HG03139 (cell line): ENCODE measurements at regions not wholly inside any gene's neighbourhood (a gene's known extent, or its start where the extent isn't known, plus 50 kb on each side); places are given as distances from the start of the nearest gene placed in this dataset.

ENCODE experiments used
- ATAC-seq: cut with Tn5 transposase; IDR thresholded peaks from one replicate; pipeline ENCODE4 v1.9.1; 2021; ENCODE audit not compliant: unreplicated experiment

- ATAC-seq, result no peak
Observed at GRCh38 chr7:126378642-126379041, 874.1 kb downstream of the GRM8 start.

GRCh38 chr7:126370038-126370668 lies 882.6 kb downstream of the GRM8 start:
- ATAC-seq, result peak; percentile 63

GRCh38 chr7:126362746-126363145 lies 890.0 kb downstream of the GRM8 start:
- ATAC-seq, result no peak

GRCh38 chr7:126361183-126361582 lies 891.6 kb downstream of the GRM8 start:
- no peak for ATAC-seq

- ATAC-seq, result no peak
Observed at GRCh38 chr7:126339813-126340212, 912.9 kb downstream of the GRM8 start.

GRCh38 chr7:126305671-126306070 lies 947.1 kb downstream of the GRM8 start:
- no peak for ATAC-seq

GRCh38 chr7:126303926-126304325 lies 948.8 kb downstream of the GRM8 start:
- ATAC-seq, result no peak

GRCh38 chr7:126302639-126303038 lies 950.1 kb downstream of the GRM8 start:
- ATAC-seq, result no peak

- ATAC-seq, result no peak
Observed at GRCh38 chr7:126286317-126286716, 966.4 kb downstream of the GRM8 start.

GRCh38 chr7:126236261-126236660 lies 1016.5 kb downstream of the GRM8 start:
- no peak for ATAC-seq

- ATAC-seq, result no peak
Observed at GRCh38 chr7:126228356-126229061, 1024.2 kb downstream of the GRM8 start.

- no peak for ATAC-seq
Observed at GRCh38 chr7:126227643-126228042, 1025.1 kb downstream of the GRM8 start.

GRCh38 chr7:126227055-126227454 lies 1025.7 kb downstream of the GRM8 start:
- no peak for ATAC-seq

- no peak for ATAC-seq
Observed at GRCh38 chr7:126223729-126224128, 1029.0 kb downstream of the GRM8 start.

- no peak for ATAC-seq
Observed at GRCh38 chr7:126222782-126223181, 1030.0 kb downstream of the GRM8 start.

- no peak for ATAC-seq
Observed at GRCh38 chr7:126215785-126216184, 1037.0 kb downstream of the GRM8 start.

- no peak for ATAC-seq
Observed at GRCh38 chr7:126213876-126214275, 1038.9 kb downstream of the GRM8 start.

GRCh38 chr7:126211875-126212274 lies 1040.9 kb downstream of the GRM8 start:
- ATAC-seq, result no peak

- ATAC-seq, result no peak
Observed at GRCh38 chr7:126210707-126211106, 1042.0 kb downstream of the GRM8 start.

GRCh38 chr7:126203185-126203584 lies 1049.6 kb downstream of the GRM8 start:
- no peak for ATAC-seq

GRCh38 chr7:126202177-126202576 lies 1050.6 kb downstream of the GRM8 start:
- no peak for ATAC-seq

- ATAC-seq, result no peak
Observed at GRCh38 chr7:126185959-126186580, 1066.7 kb downstream of the GRM8 start.
